Fibroblast of skin of right quadriceps (primary cell): ENCODE measurements at regions not wholly inside any gene's neighbourhood (a gene's known extent, or its start where the extent isn't known, plus 50 kb on each side); places are given as distances from the start of the nearest gene placed in this dataset.
"Not testable (repeated sequence)": the region's sequence is repeated elsewhere in the genome, so short reads cannot be mapped to it uniquely, and the experiment has no call there.

Experiments
- DNase-seq: peaks from one replicate; pipeline ENCODE4 v3.0.0-alpha.2; 2013

- DNase-seq = no peak
Observed at GRCh38 chr5:116709082-116709481, 134.5 kb upstream of the SEMA6A start.

- not testable (repeated sequence) for DNase-seq
Observed at GRCh38 chr5:116705121-116705519, 130.5 kb upstream of the SEMA6A start.

GRCh38 chr5:116703941-116704340, 129.3 kb upstream of the SEMA6A start:
- no peak for DNase-seq

GRCh38 chr5:116703328-116703727, 128.7 kb upstream of the SEMA6A start:
- DNase-seq = no peak

GRCh38 chr5:116702776-116703175, 128.2 kb upstream of the SEMA6A start:
- DNase-seq = no peak

- no peak for DNase-seq
Observed at GRCh38 chr5:116699332-116699731, 124.7 kb upstream of the SEMA6A start.

- DNase-seq = no peak
Observed at GRCh38 chr5:116696366-116696765, 121.7 kb upstream of the SEMA6A start.

- DNase-seq = no peak
Observed at GRCh38 chr5:116695681-116696080, 121.1 kb upstream of the SEMA6A start.

- no peak for DNase-seq
Observed at GRCh38 chr5:116686438-116686837, 111.8 kb upstream of the SEMA6A start.

- no peak for DNase-seq
Observed at GRCh38 chr5:116685931-116686330, 111.3 kb upstream of the SEMA6A start.

GRCh38 chr5:116685069-116685468, 110.4 kb upstream of the SEMA6A start:
- DNase-seq = no peak

- no peak for DNase-seq
Observed at GRCh38 chr5:116681334-116682013, 106.9 kb upstream of the SEMA6A start.

- DNase-seq = no peak
Observed at GRCh38 chr5:116675626-116675910, 100.9 kb upstream of the SEMA6A start.

GRCh38 chr5:116674881-116675625, 100.4 kb upstream of the SEMA6A start:
- DNase-seq = no peak

- DNase-seq = no peak
Observed at GRCh38 chr5:116673453-116673852, 98.8 kb upstream of the SEMA6A start.

GRCh38 chr5:116672203-116672602, 97.6 kb upstream of the SEMA6A start:
- no peak for DNase-seq

- no peak for DNase-seq
Observed at GRCh38 chr5:116671211-116671736, 96.7 kb upstream of the SEMA6A start.

- DNase-seq = no peak
Observed at GRCh38 chr5:116669261-116670031, 94.8 kb upstream of the SEMA6A start.

GRCh38 chr5:116668390-116668789, 93.8 kb upstream of the SEMA6A start:
- no peak for DNase-seq

- no peak for DNase-seq
Observed at GRCh38 chr5:116666901-116667300, 92.3 kb upstream of the SEMA6A start.

- no peak for DNase-seq
Observed at GRCh38 chr5:116664988-116665387, 90.4 kb upstream of the SEMA6A start.

- DNase-seq = no peak
Observed at GRCh38 chr5:116663081-116663480, 88.5 kb upstream of the SEMA6A start.

- DNase-seq = no peak
Observed at GRCh38 chr5:116661419-116661818, 86.8 kb upstream of the SEMA6A start.

GRCh38 chr5:116660929-116661328, 86.3 kb upstream of the SEMA6A start:
- no peak for DNase-seq
